ENCODE measurements at regions not wholly inside any gene's neighbourhood (a gene's known extent, or its start where the extent isn't known, plus 50 kb on each side); places are given as distances from the start of the nearest gene placed in this dataset.
A peak's percentile ranks its signal among the peaks of the same experiment; 100 is the strongest.

GRCh38 chr16:85202051-85202601 is 89.9 kb upstream of the CIBAR2 start:
- peaks cover 34% of the 10 kb centered on the region for H3K79me2 ChIP-seq (ENCODE audit: insufficient read depth, low read length)
- Mint-ChIP-seq H3K4me3 (ENCODE audit: unreplicated experiment) (no peak overlapping the region), H3K4me1 (ENCODE audit: low read depth, unreplicated experiment) (peaks cover 33% of the 10 kb centered on the region), H3K9me3 (ENCODE audit: unreplicated experiment) (peaks cover 2% of the 10 kb centered on the region), H3K27ac (ENCODE audit: unreplicated experiment) (peak overlapping the region; percentile 89), H3K36me3 (ENCODE audit: low read depth, unreplicated experiment) (peaks cover 2% of the 10 kb centered on the region), H3K27me3 (ENCODE audit: low read depth, unreplicated experiment) (no peaks in the 10 kb centered on the region)
- FAIRE-seq (no peak), DNase-seq (ENCODE audit: low read depth) (no peak)
- H3K9ac ChIP-seq (ENCODE audit: low read length), result peak overlapping the region; percentile 63
- H3K4me3 ChIP-seq (ENCODE audit: insufficient read depth, low read depth, low read length), result no peak overlapping the region
- peak overlapping the region; percentile 39 for H3K27ac ChIP-seq (ENCODE audit: low read depth, low read length)
- H3K9me3 ChIP-seq (ENCODE audit: insufficient read depth, low read depth, low read length), result no peaks in the 10 kb centered on the region
- no peak overlapping the region for H2AFZ ChIP-seq (ENCODE audit: low read depth, low read length)
- H4K20me1 ChIP-seq (ENCODE audit: insufficient read depth, low read length), result peaks cover 17% of the 10 kb centered on the region
- TF ChIP-seq CTCF (IDR thresholded peaks at IDR 0.05; ENCODE audit: insufficient read depth, low read depth, low read length), result no peak
- no peak for TF ChIP-seq EZH2 (IDR thresholded peaks at IDR 0.05; ENCODE audit: insufficient read depth, low read length)
- H3K36me3 ChIP-seq (ENCODE audit: insufficient read depth, low read length), result no peaks in the 10 kb centered on the region
- peak overlapping the region; percentile 42 for H3K4me2 ChIP-seq (ENCODE audit: low read length)
- peaks cover 55% of the 10 kb centered on the region for H3K4me1 ChIP-seq (ENCODE audit: insufficient read depth, low read length)
- H3K27me3 ChIP-seq (ENCODE audit: insufficient read depth, low read length), result no peaks in the 10 kb centered on the region

- TF ChIP-seq EZH2 (IDR thresholded peaks at IDR 0.05; ENCODE audit: insufficient read depth, low read length), result no peak
- no peak for TF ChIP-seq CTCF (IDR thresholded peaks at IDR 0.05; ENCODE audit: insufficient read depth, low read depth, low read length)
- DNase-seq (ENCODE audit: low read depth), result peak; percentile 91
- peaks cover 62% of the 10 kb centered on the region for H3K4me1 ChIP-seq (ENCODE audit: insufficient read depth, low read length)
These were observed 90.6 kb upstream of the CIBAR2 start for GRCh38 chr16:85202631-85203461.

GRCh38 chr16:85203462-85203813 is 91.2 kb upstream of the CIBAR2 start:
- Mint-ChIP-seq H3K4me3 (ENCODE audit: unreplicated experiment) (no peak overlapping the region), H3K27me3 (ENCODE audit: low read depth, unreplicated experiment) (no peaks in the 10 kb centered on the region), H3K9me3 (ENCODE audit: unreplicated experiment) (peaks cover 2% of the 10 kb centered on the region), H3K4me1 (ENCODE audit: low read depth, unreplicated experiment) (peaks cover 39% of the 10 kb centered on the region), H3K36me3 (ENCODE audit: low read depth, unreplicated experiment) (peaks cover 2% of the 10 kb centered on the region), H3K27ac (ENCODE audit: unreplicated experiment) (peak overlapping the region; percentile 53)
- H3K9me3 ChIP-seq (ENCODE audit: insufficient read depth, low read depth, low read length), result no peaks in the 10 kb centered on the region
- no peak overlapping the region for H3K4me3 ChIP-seq (ENCODE audit: insufficient read depth, low read depth, low read length)
- DNase-seq (ENCODE audit: low read depth) (no peak), FAIRE-seq (no peak)
- H3K4me1 ChIP-seq (ENCODE audit: insufficient read depth, low read length), result peaks cover 67% of the 10 kb centered on the region
- H3K79me2 ChIP-seq (ENCODE audit: insufficient read depth, low read length), result peaks cover 35% of the 10 kb centered on the region
- no peaks in the 10 kb centered on the region for H3K27me3 ChIP-seq (ENCODE audit: insufficient read depth, low read length)
- H3K27ac ChIP-seq (ENCODE audit: low read depth, low read length), result peak overlapping the region; percentile 39
- peak overlapping the region; percentile 42 for H3K4me2 ChIP-seq (ENCODE audit: low read length)
- H2AFZ ChIP-seq (ENCODE audit: low read depth, low read length), result no peak overlapping the region
- TF ChIP-seq EZH2 (IDR thresholded peaks at IDR 0.05; ENCODE audit: insufficient read depth, low read length) (no peak), CTCF (IDR thresholded peaks at IDR 0.05; ENCODE audit: insufficient read depth, low read depth, low read length) (no peak)
- no peak overlapping the region for H3K9ac ChIP-seq (ENCODE audit: low read length)
- no peaks in the 10 kb centered on the region for H3K36me3 ChIP-seq (ENCODE audit: insufficient read depth, low read length)
- H4K20me1 ChIP-seq (ENCODE audit: insufficient read depth, low read length), result peaks cover 18% of the 10 kb centered on the region

More at GRCh38 chr16:85202631-85203461, 90.6 kb upstream of the CIBAR2 start:
- peaks cover 37% of the 10 kb centered on the region for H3K4me1 Mint-ChIP-seq (ENCODE audit: low read depth, unreplicated experiment)
- H4K20me1 ChIP-seq (ENCODE audit: insufficient read depth, low read length), result peaks cover 18% of the 10 kb centered on the region
- no peak for FAIRE-seq
- no peaks in the 10 kb centered on the region for H3K36me3 ChIP-seq (ENCODE audit: insufficient read depth, low read length)
- peaks cover 35% of the 10 kb centered on the region for H3K79me2 ChIP-seq (ENCODE audit: insufficient read depth, low read length)
- no peak overlapping the region for H3K4me3 ChIP-seq (ENCODE audit: insufficient read depth, low read depth, low read length)
- peak overlapping the region; percentile 63 for H3K9ac ChIP-seq (ENCODE audit: low read length)
- peak overlapping the region; percentile 42 for H3K4me2 ChIP-seq (ENCODE audit: low read length)
- no peak overlapping the region for H2AFZ ChIP-seq (ENCODE audit: low read depth, low read length)
- peaks cover 2% of the 10 kb centered on the region for H3K36me3 Mint-ChIP-seq (ENCODE audit: low read depth, unreplicated experiment)
- peak overlapping the region; percentile 39 for H3K27ac ChIP-seq (ENCODE audit: low read depth, low read length)
- peaks cover 2% of the 10 kb centered on the region for H3K9me3 Mint-ChIP-seq (ENCODE audit: unreplicated experiment)
- H3K27me3 Mint-ChIP-seq (ENCODE audit: low read depth, unreplicated experiment), result no peaks in the 10 kb centered on the region
- H3K27ac Mint-ChIP-seq (ENCODE audit: unreplicated experiment), result peak overlapping the region; percentile 66
- no peaks in the 10 kb centered on the region for H3K9me3 ChIP-seq (ENCODE audit: insufficient read depth, low read depth, low read length)
- H3K4me3 Mint-ChIP-seq (ENCODE audit: unreplicated experiment), result no peak overlapping the region
- no peaks in the 10 kb centered on the region for H3K27me3 ChIP-seq (ENCODE audit: insufficient read depth, low read length)
